ENCODE measurements at regions not wholly inside any gene's neighbourhood (a gene's known extent, or its start where the extent isn't known, plus 50 kb on each side); places are given as distances from the start of the nearest gene placed in this dataset.

GRCh38 chr3:22886439-22887068, 316.6 kb upstream of the UBE2E2 start:
- TF ChIP-seq CTCF (IDR thresholded peaks at IDR 0.05; ENCODE audit: low read depth, low read length) = no peak
- H3K4me3 ChIP-seq (ENCODE audit: low read depth, low read length) = no peak overlapping the region

GRCh38 chr3:22887664-22888291, 315.3 kb upstream of the UBE2E2 start:
- TF ChIP-seq CTCF (IDR thresholded peaks at IDR 0.05; ENCODE audit: low read depth, low read length) = no peak
- no peak overlapping the region for H3K4me3 ChIP-seq (ENCODE audit: low read depth, low read length)

- H3K4me3 ChIP-seq (ENCODE audit: low read depth, low read length) = no peak overlapping the region
- TF ChIP-seq CTCF (IDR thresholded peaks at IDR 0.05; ENCODE audit: low read depth, low read length) = no peak
Observed at GRCh38 chr3:22893101-22893500, 310.0 kb upstream of the UBE2E2 start.

- TF ChIP-seq CTCF (IDR thresholded peaks at IDR 0.05; ENCODE audit: low read depth, low read length) = no peak
- H3K4me3 ChIP-seq (ENCODE audit: low read depth, low read length) = no peak overlapping the region
Observed at GRCh38 chr3:22893644-22894325, 309.3 kb upstream of the UBE2E2 start.

GRCh38 chr3:22894865-22895264, 308.3 kb upstream of the UBE2E2 start:
- no peak for TF ChIP-seq CTCF (IDR thresholded peaks at IDR 0.05; ENCODE audit: low read depth, low read length)
- H3K4me3 ChIP-seq (ENCODE audit: low read depth, low read length) = no peak overlapping the region

GRCh38 chr3:22895671-22896070, 307.5 kb upstream of the UBE2E2 start:
- no peak overlapping the region for H3K4me3 ChIP-seq (ENCODE audit: low read depth, low read length)
- TF ChIP-seq CTCF (IDR thresholded peaks at IDR 0.05; ENCODE audit: low read depth, low read length) = no peak

- TF ChIP-seq CTCF (IDR thresholded peaks at IDR 0.05; ENCODE audit: low read depth, low read length) = no peak
Observed at GRCh38 chr3:22898558-22898957, 304.6 kb upstream of the UBE2E2 start.

More at GRCh38 chr3:22898558-22898957, 304.6 kb upstream of the UBE2E2 start:
- H3K4me3 ChIP-seq (ENCODE audit: low read depth, low read length) = no peak overlapping the region

Data from WI38 (cell line).